Esophagus muscularis mucosa (tissue), 4 donors: ENCODE measurements at regions not wholly inside any gene's neighbourhood (a gene's known extent, or its start where the extent isn't known, plus 50 kb on each side); places are given as distances from the start of the nearest gene placed in this dataset.

Source experiments
- DNase-seq: peaks from one replicate; pipeline ENCODE4 v3.0.0-alpha.2; 2017; ENCODE audit errors: extremely low spot score
- H3K27ac ChIP-seq, 4 donors: fragments of 200-600 bp; sonication (generic); replicated peaks in 1 of 4; 1 replicate in 3 of 4; 2 replicates in 1 of 4; pipeline ENCODE4 v1.5.1; 2016 to 2019; ENCODE audit warnings: mild to moderate bottlenecking in 1 of 4
- H3K27me3 ChIP-seq, 4 donors: fragments of 200-600 bp; sonication (generic); one replicate each; pipeline versions ENCODE4 v1.5.1 to v1.6.0; 2016 to 2019
- H3K36me3 ChIP-seq, 4 donors: fragments of 200-600 bp; sonication (generic); one replicate each; pipeline ENCODE4 v1.5.1; 2016 to 2019
- H3K4me1 ChIP-seq, 4 donors: fragments of 200-600 bp; sonication (generic); one replicate each; pipeline ENCODE4 v1.5.1; 2016 to 2019
- H3K4me3 ChIP-seq, 4 donors: fragments of 200-600 bp; sonication (generic); 1 replicate in 2 of 4; 2 replicates in 2 of 4; pipeline ENCODE4 v1.5.1; 2016 to 2019; ENCODE audit warnings: mild to moderate bottlenecking in 4 of 4, moderate library complexity in 1 of 4
- H3K9me3 ChIP-seq, 4 donors: fragments of 200-600 bp; sonication (generic); 1 replicate in 3 of 4; 2 replicates in 1 of 4; pipeline ENCODE4 v1.5.1; 2016 to 2019
- CTCF ChIP-seq, 3 experiments: fragments of 200-600 bp in 2 of 3; fragments of 450-650 bp in 1 of 3; sonication (generic) in 2 of 3; IDR thresholded peaks; one replicate each; pipeline ENCODE4 v1.5.1; 2017 to 2019; ENCODE audit warnings: antibody characterized with exemption in 3 of 3, mild to moderate bottlenecking in 2 of 3, moderate library complexity in 1 of 3
- EP300 ChIP-seq: sonication (generic); formaldehyde crosslinking; IDR thresholded peaks from one replicate; pipeline ENCODE4 v1.6.1; 2017; ENCODE audit warnings: antibody characterized with exemption
- POLR2A ChIP-seq: fragments of 450-650 bp; IDR thresholded peaks from one replicate; pipeline ENCODE4 v1.6.1; 2017; ENCODE audit warnings: antibody characterized with exemption, moderate library complexity, mild to moderate bottlenecking, low read depth
- POLR2AphosphoS5 ChIP-seq, 2 donors: sonication (generic); formaldehyde crosslinking; IDR thresholded peaks; one replicate each; pipeline ENCODE4 v1.6.1; 2017; ENCODE audit warnings: antibody characterized with exemption in 2 of 2
- WGBS: methylation state at CpG from one replicate; pipeline ENCODE4 v1.1.5; 2018; 5-methylcytosine and 5-hydroxymethylcytosine counted together
- intact Hi-C: fragments of 100-400 bp; cut with DNase I; formaldehyde crosslinking; loops from one replicate; pipeline ENCODE4 v1.15.1; 2023

GRCh38 chr2:43010438-43011157 is 215.8 kb downstream of the ZFP36L2 start:
- H3K36me3 ChIP-seq = no peaks in the 10 kb centered on the region
- H3K27me3 ChIP-seq = no peaks in the 10 kb centered on the region
- H3K27ac ChIP-seq = no peak overlapping the region
- DNase-seq = no peak
- no peaks in the 10 kb centered on the region for H3K9me3 ChIP-seq
- no peak for TF ChIP-seq CTCF (IDR thresholded peaks at IDR 0.05)
- no peak for TF ChIP-seq POLR2AphosphoS5 (IDR thresholded peaks at IDR 0.05)
- no peak for TF ChIP-seq POLR2A
- no peak for TF ChIP-seq EP300
- peaks cover 0 to 4% (median 0%) of the 10 kb centered on the region in 4 donors for H3K4me1 ChIP-seq
- intact Hi-C loops = no loop called here
- 88% methylated on average over 5 of the region's 5 CpGs for WGBS
- no peak overlapping the region for H3K4me3 ChIP-seq

DNA sequence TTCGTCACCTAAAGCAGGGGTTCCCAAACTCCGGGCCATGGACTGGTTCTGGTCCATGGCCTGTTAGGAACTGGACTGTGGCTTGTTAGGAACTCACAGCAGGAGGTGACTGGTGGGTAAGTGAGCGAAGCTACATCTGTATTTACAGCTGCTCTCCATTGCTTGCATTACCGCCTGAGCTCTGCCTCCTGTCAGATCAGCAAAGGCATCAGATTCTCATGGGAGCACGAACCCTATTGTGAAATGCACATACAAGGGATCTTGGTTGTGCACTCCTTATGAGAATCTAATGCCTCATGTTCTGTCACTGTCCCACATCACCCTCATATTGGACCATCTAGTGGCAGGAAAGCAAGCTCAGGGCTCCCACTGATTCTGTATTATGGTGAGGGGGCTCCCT is 217.0 kb downstream of the ZFP36L2 start:
- Histone ChIP-seq H3K4me1 (peaks cover 0 to 8% (median 0%) of the 10 kb centered on the region in 4 donors), H3K4me3 (no peak overlapping the region), H3K9me3 (no peaks in the 10 kb centered on the region), H3K36me3 (no peaks in the 10 kb centered on the region), H3K27ac (no peak overlapping the region), H3K27me3 (no peaks in the 10 kb centered on the region)
- no peak for TF ChIP-seq POLR2AphosphoS5 (IDR thresholded peaks at IDR 0.05)
- no peak for TF ChIP-seq CTCF (IDR thresholded peaks at IDR 0.05)
- no peak for TF ChIP-seq EP300
- TF ChIP-seq POLR2A = no peak
- 98% methylated on average over 5 of the region's 5 CpGs for WGBS
- intact Hi-C loops = no loop called here
- no peak for DNase-seq

- WGBS = 96% methylated on average over 4 of the region's 4 CpGs
- DNase-seq = no peak
- Histone ChIP-seq H3K27me3 (no peaks in the 10 kb centered on the region), H3K9me3 (no peaks in the 10 kb centered on the region), H3K36me3 (no peaks in the 10 kb centered on the region), H3K4me3 (no peak overlapping the region), H3K4me1 (peaks cover 0 to 8% (median 0%) of the 10 kb centered on the region in 4 donors), H3K27ac (no peak overlapping the region)
- intact Hi-C loops = no loop called here
- TF ChIP-seq POLR2A = no peak
- TF ChIP-seq POLR2AphosphoS5 (IDR thresholded peaks at IDR 0.05) = no peak
- TF ChIP-seq EP300 = no peak
- TF ChIP-seq CTCF (IDR thresholded peaks at IDR 0.05) = no peak
Measured at GRCh38 chr2:43008388-43008787, 216.0 kb upstream of the HAAO start.

DNA sequence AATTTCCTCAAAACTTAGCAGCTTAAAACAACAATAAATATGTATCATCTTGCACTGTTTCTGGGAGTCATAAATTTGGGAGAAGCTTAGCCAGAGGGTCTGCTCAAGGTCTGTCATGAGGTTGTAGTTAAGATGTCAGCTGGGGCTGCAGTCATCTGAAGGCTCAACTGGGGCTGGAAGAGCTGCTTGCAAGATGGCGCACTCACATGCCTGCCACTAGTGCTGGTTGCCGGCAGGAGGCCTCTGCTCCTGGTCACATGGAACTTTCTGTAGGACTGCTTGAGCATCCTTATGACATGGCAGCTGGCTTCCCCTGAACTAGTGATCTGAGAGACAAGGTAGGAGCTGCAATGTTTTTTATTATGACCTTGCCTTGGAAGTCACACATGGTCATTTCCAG is 215.5 kb upstream of the HAAO start:
- TF ChIP-seq CTCF (IDR thresholded peaks at IDR 0.05) = no peak
- no peak for TF ChIP-seq POLR2A
- TF ChIP-seq POLR2AphosphoS5 (IDR thresholded peaks at IDR 0.05) = no peak
- no peak for TF ChIP-seq EP300
- Histone ChIP-seq H3K36me3 (no peaks in the 10 kb centered on the region), H3K9me3 (no peaks in the 10 kb centered on the region), H3K27me3 (no peaks in the 10 kb centered on the region), H3K27ac (no peak overlapping the region), H3K4me3 (no peak overlapping the region), H3K4me1 (peaks cover 0 to 8% (median 0%) of the 10 kb centered on the region in 4 donors)
- intact Hi-C loops = no loop called here
- DNase-seq = no peak
- WGBS = 100% methylated on average over 2 of the region's 2 CpGs
